22Rv1 (cell line): ENCODE measurements at regions not wholly inside any gene's neighbourhood (a gene's known extent, or its start where the extent isn't known, plus 50 kb on each side); places are given as distances from the start of the nearest gene placed in this dataset.

Experiments used
- ZFX ChIP-seq: fragments of 450-650 bp; IDR thresholded peaks from 2 replicates; pipeline ENCODE4 v1.6.1; 2017; ENCODE audit warnings: antibody characterized with exemption, borderline replicate concordance
- TF ChIP-seq, protein P1 (sequence below): fragments of 450-650 bp; IDR thresholded peaks from 2 replicates; pipeline ENCODE4 v1.5.1; 2017; ENCODE audit warnings: mild to moderate bottlenecking

DNA sequence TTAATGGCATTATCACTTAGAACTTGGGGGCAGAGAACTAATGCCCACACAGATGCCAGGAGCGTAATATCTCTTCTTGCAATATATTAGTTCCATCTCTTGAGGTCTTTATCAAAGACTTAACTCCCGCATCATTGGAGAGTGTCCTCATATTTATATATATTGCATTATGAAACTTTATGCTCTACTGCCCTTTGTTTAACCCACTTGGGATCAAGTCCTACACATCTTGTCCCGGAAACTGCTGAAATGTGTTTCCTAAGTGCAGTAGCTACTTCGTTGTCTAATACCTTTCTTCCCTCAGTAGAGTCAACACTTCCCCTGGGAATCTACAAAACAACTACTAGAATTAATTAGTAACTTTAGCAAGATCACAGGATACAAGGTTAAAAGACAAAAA is 1029.2 kb downstream of the OTOL1 start:
- TF ChIP-seq, protein P1, sequence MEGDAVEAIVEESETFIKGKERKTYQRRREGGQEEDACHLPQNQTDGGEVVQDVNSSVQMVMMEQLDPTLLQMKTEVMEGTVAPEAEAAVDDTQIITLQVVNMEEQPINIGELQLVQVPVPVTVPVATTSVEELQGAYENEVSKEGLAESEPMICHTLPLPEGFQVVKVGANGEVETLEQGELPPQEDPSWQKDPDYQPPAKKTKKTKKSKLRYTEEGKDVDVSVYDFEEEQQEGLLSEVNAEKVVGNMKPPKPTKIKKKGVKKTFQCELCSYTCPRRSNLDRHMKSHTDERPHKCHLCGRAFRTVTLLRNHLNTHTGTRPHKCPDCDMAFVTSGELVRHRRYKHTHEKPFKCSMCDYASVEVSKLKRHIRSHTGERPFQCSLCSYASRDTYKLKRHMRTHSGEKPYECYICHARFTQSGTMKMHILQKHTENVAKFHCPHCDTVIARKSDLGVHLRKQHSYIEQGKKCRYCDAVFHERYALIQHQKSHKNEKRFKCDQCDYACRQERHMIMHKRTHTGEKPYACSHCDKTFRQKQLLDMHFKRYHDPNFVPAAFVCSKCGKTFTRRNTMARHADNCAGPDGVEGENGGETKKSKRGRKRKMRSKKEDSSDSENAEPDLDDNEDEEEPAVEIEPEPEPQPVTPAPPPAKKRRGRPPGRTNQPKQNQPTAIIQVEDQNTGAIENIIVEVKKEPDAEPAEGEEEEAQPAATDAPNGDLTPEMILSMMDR: no peak
- TF ChIP-seq ZFX: no peak
